ENCODE measurements at regions not wholly inside any gene's neighbourhood (a gene's known extent, or its start where the extent isn't known, plus 50 kb on each side); places are given as distances from the start of the nearest gene placed in this dataset.

- no peaks in the 10 kb centered on the region for H4K20me1 ChIP-seq (ENCODE audit: insufficient read depth, low read depth, low read length)
- H3K79me2 ChIP-seq (ENCODE audit: low read length) = no peaks in the 10 kb centered on the region
- H3K4me3 ChIP-seq (ENCODE audit: low read length) = no peak overlapping the region
- H2AFZ ChIP-seq (ENCODE audit: low read length) = no peak overlapping the region
- H3K36me3 ChIP-seq (ENCODE audit: insufficient read depth, low read length) = no peaks in the 10 kb centered on the region
- no peak overlapping the region for H3K9ac ChIP-seq (ENCODE audit: low read length)
- no peaks in the 10 kb centered on the region for H3K27me3 ChIP-seq (ENCODE audit: low read length)
- no peak overlapping the region for H3K4me2 ChIP-seq (ENCODE audit: low read depth, low read length, poor library complexity, severe bottlenecking)
- H3K9me2 ChIP-seq (replicated peaks; ENCODE audit: insufficient read depth, low read length) = no peaks in the 10 kb centered on the region
- H3K9me3 ChIP-seq (ENCODE audit: low read length) = no peaks in the 10 kb centered on the region
- DNase-seq = no peak
- no peak overlapping the region for H3K27ac ChIP-seq (ENCODE audit: low read length)
- no peaks in the 10 kb centered on the region for H3K4me1 ChIP-seq (ENCODE audit: low read length)
Observed at GRCh38 chr2:29974086-29974485, 52.7 kb upstream of the ALK start.

- Histone ChIP-seq H3K79me2 (ENCODE audit: low read length) (no peaks in the 10 kb centered on the region), H3K27me3 (ENCODE audit: low read length) (no peaks in the 10 kb centered on the region), H3K4me3 (ENCODE audit: low read length) (no peak overlapping the region)
Observed at GRCh38 chr2:29977284-29977683, 55.9 kb upstream of the ALK start.

DNA sequence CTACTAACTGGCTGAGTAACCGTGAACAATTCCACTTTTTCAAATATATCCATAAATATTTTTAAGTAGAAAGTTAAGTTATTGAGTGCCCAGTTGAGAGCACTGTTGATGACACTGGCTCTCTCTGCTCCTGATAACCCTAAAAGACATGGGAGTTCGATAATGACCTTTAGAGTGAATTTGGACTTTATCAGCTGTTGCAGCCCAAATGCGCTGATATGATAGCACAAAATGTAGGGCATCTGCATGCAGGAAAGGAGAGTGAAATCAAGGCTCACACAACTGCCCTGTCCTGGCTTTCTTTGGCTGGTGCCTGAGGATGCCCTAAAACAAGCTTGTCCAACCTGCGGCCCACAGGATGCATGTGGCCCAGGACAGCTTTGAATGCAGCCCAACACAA lies 60.0 kb upstream of the ALK start:
- H3K9me2 ChIP-seq (replicated peaks; ENCODE audit: insufficient read depth, low read length) = no peaks in the 10 kb centered on the region
- no peak overlapping the region for H3K9ac ChIP-seq (ENCODE audit: low read length)
- no peak overlapping the region for H3K4me3 ChIP-seq (ENCODE audit: low read length)
- H3K79me2 ChIP-seq (ENCODE audit: low read length) = no peaks in the 10 kb centered on the region
- H3K36me3 ChIP-seq (ENCODE audit: insufficient read depth, low read length) = no peaks in the 10 kb centered on the region
- no peaks in the 10 kb centered on the region for H4K20me1 ChIP-seq (ENCODE audit: insufficient read depth, low read depth, low read length)
- H2AFZ ChIP-seq (ENCODE audit: low read length) = no peak overlapping the region
- no peaks in the 10 kb centered on the region for H3K9me3 ChIP-seq (ENCODE audit: low read length)
- H3K27me3 ChIP-seq (ENCODE audit: low read length) = no peaks in the 10 kb centered on the region
- H3K4me1 ChIP-seq (ENCODE audit: low read length) = no peaks in the 10 kb centered on the region
- H3K27ac ChIP-seq (ENCODE audit: low read length) = no peak overlapping the region
- no peak for DNase-seq
- H3K4me2 ChIP-seq (ENCODE audit: low read depth, low read length, poor library complexity, severe bottlenecking) = no peak overlapping the region

More at GRCh38 chr2:29977284-29977683, 55.9 kb upstream of the ALK start:
- no peaks in the 10 kb centered on the region for H3K36me3 ChIP-seq (ENCODE audit: insufficient read depth, low read length)
- no peak overlapping the region for H3K9ac ChIP-seq (ENCODE audit: low read length)
- H2AFZ ChIP-seq (ENCODE audit: low read length) = no peak overlapping the region
- no peaks in the 10 kb centered on the region for H3K9me3 ChIP-seq (ENCODE audit: low read length)
- no peaks in the 10 kb centered on the region for H4K20me1 ChIP-seq (ENCODE audit: insufficient read depth, low read depth, low read length)
- no peak for DNase-seq
- no peak overlapping the region for H3K27ac ChIP-seq (ENCODE audit: low read length)
- H3K4me2 ChIP-seq (ENCODE audit: low read depth, low read length, poor library complexity, severe bottlenecking) = no peak overlapping the region
- no peaks in the 10 kb centered on the region for H3K9me2 ChIP-seq (replicated peaks; ENCODE audit: insufficient read depth, low read length)
- H3K4me1 ChIP-seq (ENCODE audit: low read length) = no peaks in the 10 kb centered on the region

DNA sequence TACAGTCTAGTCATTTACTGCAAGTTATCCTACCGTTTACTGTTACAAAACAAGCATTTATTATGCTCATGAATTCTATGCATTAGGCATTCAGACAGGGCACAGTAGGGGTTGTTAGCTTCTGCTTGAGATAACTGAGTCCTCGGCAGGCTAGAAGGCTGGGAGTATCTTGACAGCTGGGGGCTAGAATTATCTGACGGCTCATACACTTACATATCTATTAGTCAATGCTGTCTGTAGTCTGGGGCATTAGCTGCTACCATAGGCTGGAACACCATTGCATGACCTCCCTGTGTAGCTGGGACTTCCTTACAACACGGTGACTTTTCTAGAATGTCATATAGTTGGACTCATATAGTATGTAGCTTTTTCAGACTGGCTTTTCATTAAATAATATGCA lies 61.9 kb upstream of the ALK start:
- Histone ChIP-seq H3K79me2 (ENCODE audit: low read length) (no peaks in the 10 kb centered on the region), H2AFZ (ENCODE audit: low read length) (no peak overlapping the region), H3K4me2 (ENCODE audit: low read depth, low read length, poor library complexity, severe bottlenecking) (no peak overlapping the region), H3K27ac (ENCODE audit: low read length) (no peak overlapping the region), H3K9ac (ENCODE audit: low read length) (no peak overlapping the region), H3K9me3 (ENCODE audit: low read length) (no peaks in the 10 kb centered on the region), H3K4me1 (ENCODE audit: low read length) (no peaks in the 10 kb centered on the region), H4K20me1 (ENCODE audit: insufficient read depth, low read depth, low read length) (no peaks in the 10 kb centered on the region), H3K4me3 (ENCODE audit: low read length) (no peak overlapping the region), H3K9me2 (replicated peaks; ENCODE audit: insufficient read depth, low read length) (no peaks in the 10 kb centered on the region), H3K36me3 (ENCODE audit: insufficient read depth, low read length) (no peaks in the 10 kb centered on the region), H3K27me3 (ENCODE audit: low read length) (no peaks in the 10 kb centered on the region)
- DNase-seq = no peak

DNA sequence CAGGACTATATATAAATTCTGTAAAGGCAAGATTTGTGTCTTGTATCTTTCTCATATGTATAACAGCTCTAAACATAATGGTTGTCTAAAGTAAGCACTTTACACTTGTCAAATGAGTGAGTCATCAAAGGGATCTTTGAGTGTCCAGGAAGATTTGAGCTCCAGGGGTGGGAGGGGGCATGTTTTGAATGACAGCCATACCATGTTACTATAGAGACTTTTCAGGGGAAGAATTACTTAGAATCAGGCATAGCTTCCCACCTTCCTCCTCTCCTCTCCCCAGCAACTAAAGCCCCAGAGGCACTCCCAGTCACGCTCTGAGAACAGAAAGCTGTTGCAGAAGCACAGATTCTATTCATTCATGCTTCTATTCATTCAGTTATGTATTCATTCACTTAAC lies 65.8 kb upstream of the ALK start:
- no peaks in the 10 kb centered on the region for H3K27me3 ChIP-seq (ENCODE audit: low read length)
- H3K4me2 ChIP-seq (ENCODE audit: low read depth, low read length, poor library complexity, severe bottlenecking) = no peak overlapping the region
- no peaks in the 10 kb centered on the region for H3K9me3 ChIP-seq (ENCODE audit: low read length)
- no peaks in the 10 kb centered on the region for H3K4me1 ChIP-seq (ENCODE audit: low read length)
- no peak overlapping the region for H2AFZ ChIP-seq (ENCODE audit: low read length)
- H3K9me2 ChIP-seq (replicated peaks; ENCODE audit: insufficient read depth, low read length) = no peaks in the 10 kb centered on the region
- no peaks in the 10 kb centered on the region for H4K20me1 ChIP-seq (ENCODE audit: insufficient read depth, low read depth, low read length)
- no peak overlapping the region for H3K9ac ChIP-seq (ENCODE audit: low read length)
- no peak for DNase-seq
- no peak overlapping the region for H3K27ac ChIP-seq (ENCODE audit: low read length)
- no peaks in the 10 kb centered on the region for H3K36me3 ChIP-seq (ENCODE audit: insufficient read depth, low read length)
- no peaks in the 10 kb centered on the region for H3K79me2 ChIP-seq (ENCODE audit: low read length)
- no peak overlapping the region for H3K4me3 ChIP-seq (ENCODE audit: low read length)

GRCh38 chr2:29990129-29990528 lies 68.7 kb upstream of the ALK start:
- Histone ChIP-seq H3K36me3 (ENCODE audit: insufficient read depth, low read length) (no peaks in the 10 kb centered on the region), H3K4me1 (ENCODE audit: low read length) (no peaks in the 10 kb centered on the region), H3K9me3 (ENCODE audit: low read length) (no peaks in the 10 kb centered on the region), H3K79me2 (ENCODE audit: low read length) (no peaks in the 10 kb centered on the region), H3K4me3 (ENCODE audit: low read length) (no peak overlapping the region), H4K20me1 (ENCODE audit: insufficient read depth, low read depth, low read length) (no peaks in the 10 kb centered on the region), H3K27me3 (ENCODE audit: low read length) (no peaks in the 10 kb centered on the region), H2AFZ (ENCODE audit: low read length) (no peak overlapping the region), H3K27ac (ENCODE audit: low read length) (no peak overlapping the region), H3K4me2 (ENCODE audit: low read depth, low read length, poor library complexity, severe bottlenecking) (no peak overlapping the region), H3K9me2 (replicated peaks; ENCODE audit: insufficient read depth, low read length) (no peaks in the 10 kb centered on the region), H3K9ac (ENCODE audit: low read length) (no peak overlapping the region)
- DNase-seq = no peak

GRCh38 chr2:29991086-29991485 lies 69.7 kb upstream of the ALK start:
- Histone ChIP-seq H3K4me1 (ENCODE audit: low read length) (no peaks in the 10 kb centered on the region), H3K4me2 (ENCODE audit: low read depth, low read length, poor library complexity, severe bottlenecking) (no peak overlapping the region), H3K4me3 (ENCODE audit: low read length) (no peak overlapping the region), H3K27ac (ENCODE audit: low read length) (no peak overlapping the region), H3K9ac (ENCODE audit: low read length) (no peak overlapping the region), H4K20me1 (ENCODE audit: insufficient read depth, low read depth, low read length) (no peaks in the 10 kb centered on the region), H3K36me3 (ENCODE audit: insufficient read depth, low read length) (no peaks in the 10 kb centered on the region), H3K9me3 (ENCODE audit: low read length) (no peaks in the 10 kb centered on the region), H3K27me3 (ENCODE audit: low read length) (no peaks in the 10 kb centered on the region), H3K79me2 (ENCODE audit: low read length) (no peaks in the 10 kb centered on the region), H2AFZ (ENCODE audit: low read length) (no peak overlapping the region), H3K9me2 (replicated peaks; ENCODE audit: insufficient read depth, low read length) (no peaks in the 10 kb centered on the region)
- no peak for DNase-seq

- Histone ChIP-seq H3K9me3 (ENCODE audit: low read length) (no peaks in the 10 kb centered on the region), H3K4me3 (ENCODE audit: low read length) (no peak overlapping the region)
Observed at GRCh38 chr2:29995241-29995640, 73.9 kb upstream of the ALK start.

DNA sequence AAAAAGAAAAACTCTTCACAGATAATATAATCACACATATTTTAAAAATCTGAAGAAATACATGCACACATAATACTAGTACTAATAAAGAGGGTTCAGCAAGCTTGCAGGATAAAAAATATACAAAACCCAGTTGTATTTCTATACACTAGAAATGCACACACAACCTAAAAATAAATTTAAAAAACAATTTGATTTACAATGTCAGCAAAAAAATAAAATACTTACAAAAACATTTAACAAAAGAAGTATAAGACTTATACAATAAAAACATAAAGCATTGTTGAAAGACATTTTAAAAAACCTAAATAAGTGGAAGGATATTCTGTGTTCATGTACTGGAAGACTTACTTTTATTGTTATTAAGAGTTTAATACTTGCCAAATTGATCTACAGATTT lies 81.7 kb upstream of the ALK start:
- Histone ChIP-seq H3K9ac (ENCODE audit: low read length) (no peak overlapping the region), H3K4me3 (ENCODE audit: low read length) (no peak overlapping the region), H3K9me2 (replicated peaks; ENCODE audit: insufficient read depth, low read length) (no peaks in the 10 kb centered on the region), H3K4me1 (ENCODE audit: low read length) (no peaks in the 10 kb centered on the region), H3K9me3 (ENCODE audit: low read length) (no peaks in the 10 kb centered on the region), H4K20me1 (ENCODE audit: insufficient read depth, low read depth, low read length) (no peaks in the 10 kb centered on the region), H3K36me3 (ENCODE audit: insufficient read depth, low read length) (no peaks in the 10 kb centered on the region), H3K27me3 (ENCODE audit: low read length) (no peaks in the 10 kb centered on the region), H3K4me2 (ENCODE audit: low read depth, low read length, poor library complexity, severe bottlenecking) (no peak overlapping the region), H3K79me2 (ENCODE audit: low read length) (no peaks in the 10 kb centered on the region), H3K27ac (ENCODE audit: low read length) (no peak overlapping the region), H2AFZ (ENCODE audit: low read length) (no peak overlapping the region)
- DNase-seq = no peak

More at GRCh38 chr2:29995241-29995640, 73.9 kb upstream of the ALK start:
- Histone ChIP-seq H3K4me1 (ENCODE audit: low read length) (no peaks in the 10 kb centered on the region), H3K79me2 (ENCODE audit: low read length) (no peaks in the 10 kb centered on the region), H4K20me1 (ENCODE audit: insufficient read depth, low read depth, low read length) (no peaks in the 10 kb centered on the region), H3K27ac (ENCODE audit: low read length) (no peak overlapping the region), H3K36me3 (ENCODE audit: insufficient read depth, low read length) (no peaks in the 10 kb centered on the region), H3K27me3 (ENCODE audit: low read length) (no peaks in the 10 kb centered on the region), H3K4me2 (ENCODE audit: low read depth, low read length, poor library complexity, severe bottlenecking) (no peak overlapping the region), H3K9me2 (replicated peaks; ENCODE audit: insufficient read depth, low read length) (no peaks in the 10 kb centered on the region), H3K9ac (ENCODE audit: low read length) (no peak overlapping the region), H2AFZ (ENCODE audit: low read length) (no peak overlapping the region)
- no peak for DNase-seq

All from Karpas-422 (cell line).